Hepatocyte (in vitro differentiated cells): ENCODE measurements at regions not wholly inside any gene's neighbourhood (a gene's known extent, or its start where the extent isn't known, plus 50 kb on each side); places are given as distances from the start of the nearest gene placed in this dataset.

ENCODE experiments used
- DNase-seq: peaks from one replicate; pipeline ENCODE4 v3.0.0-alpha.2; 2016; ENCODE audit warnings: low spot score
- H2AFZ ChIP-seq: fragments of 200-600 bp; sonication (generic); 2 replicates; pipeline ENCODE4 v1.6.0; 2016; ENCODE audit warnings: antibody characterized with exemption, mild to moderate bottlenecking
- H3K27ac ChIP-seq: fragments of 200-600 bp; sonication (generic); 2 replicates; pipeline ENCODE4 v1.5.1; 2016; ENCODE audit warnings: mild to moderate bottlenecking
- H3K27me3 ChIP-seq: fragments of 200-600 bp; sonication (generic); 2 replicates; pipeline ENCODE4 v1.6.1; 2016
- H3K36me3 ChIP-seq: fragments of 200-600 bp; sonication (generic); replicated peaks from 2 replicates; pipeline ENCODE4 v1.5.1; 2016; ENCODE audit warnings: low read depth; ENCODE audit not compliant: insufficient read depth
- H3K4me1 ChIP-seq: fragments of 200-600 bp; sonication (generic); 2 replicates; pipeline ENCODE4 v1.5.1; 2016; ENCODE audit warnings: mild to moderate bottlenecking, moderate library complexity; ENCODE audit not compliant: insufficient read depth
- H3K4me2 ChIP-seq: fragments of 200-600 bp; sonication (generic); 2 replicates; pipeline ENCODE4 v1.6.0; 2016
- H3K4me3 ChIP-seq: fragments of 200-600 bp; sonication (generic); 2 replicates; pipeline ENCODE4 v1.5.1; 2016; ENCODE audit warnings: mild to moderate bottlenecking
- H3K79me2 ChIP-seq: fragments of 200-600 bp; sonication (generic); 2 replicates; pipeline ENCODE4 v1.6.0; 2017; ENCODE audit warnings: mild to moderate bottlenecking
- H3K9me2 ChIP-seq: fragments of 200-600 bp; sonication (generic); replicated peaks from 2 replicates; pipeline ENCODE4 v1.6.0; 2017; ENCODE audit warnings: mild to moderate bottlenecking; ENCODE audit not compliant: insufficient read depth
- H3K9me3 ChIP-seq: fragments of 200-600 bp; sonication (generic); 2 replicates; pipeline ENCODE4 v1.5.1; 2016; ENCODE audit warnings: low read depth, mild to moderate bottlenecking
- H4K20me1 ChIP-seq: fragments of 200-600 bp; sonication (generic); 2 replicates; pipeline ENCODE4 v1.6.0; 2016; ENCODE audit warnings: mild to moderate bottlenecking; ENCODE audit not compliant: insufficient read depth, poor library complexity, severe bottlenecking
- CTCF ChIP-seq: fragments of 200-600 bp; sonication (generic); IDR thresholded peaks from 2 replicates; pipeline ENCODE4 v1.5.1; 2016; ENCODE audit warnings: antibody characterized with exemption, mild to moderate bottlenecking; ENCODE audit not compliant: poor library complexity
- EZH2 ChIP-seq: fragments of 200-600 bp; sonication (generic); IDR thresholded peaks from 2 replicates; pipeline ENCODE4 v1.6.1; 2016; ENCODE audit warnings: antibody characterized with exemption, mild to moderate bottlenecking, borderline replicate concordance
- EZH2phosphoT487 ChIP-seq: fragments of 200-600 bp; sonication (generic); IDR thresholded peaks from one replicate; pipeline ENCODE4 v1.6.1; 2018; ENCODE audit warnings: antibody characterized with exemption, mild to moderate bottlenecking, low read depth, moderate library complexity; ENCODE audit not compliant: unreplicated experiment, severe bottlenecking
- WGBS: methylation state at CpG from one replicate; pipeline ENCODE4 v1.1.6; 2016; ENCODE audit warnings: low lambda C conversion rate; ENCODE audit errors: missing lambda C conversion rate; 5-methylcytosine and 5-hydroxymethylcytosine counted together

GRCh38 chr1:38600286-38600685 is 259.3 kb downstream of the RRAGC start:
- H4K20me1 ChIP-seq, result no peaks in the 10 kb centered on the region
- H3K4me1 ChIP-seq, result no peaks in the 10 kb centered on the region
- no peak overlapping the region for H3K4me3 ChIP-seq
- H2AFZ ChIP-seq, result no peak overlapping the region
- WGBS, result 50% methylated on average over 1 of the region's 1 CpG
- H3K4me2 ChIP-seq, result no peak overlapping the region
- no peaks in the 10 kb centered on the region for H3K9me2 ChIP-seq
- H3K27ac ChIP-seq, result no peak overlapping the region
- H3K79me2 ChIP-seq, result no peaks in the 10 kb centered on the region
- H3K9me3 ChIP-seq, result no peaks in the 10 kb centered on the region
- no peak for TF ChIP-seq CTCF
- no peak for TF ChIP-seq EZH2phosphoT487
- no peak for TF ChIP-seq EZH2
- no peaks in the 10 kb centered on the region for H3K36me3 ChIP-seq
- DNase-seq, result no peak
- no peaks in the 10 kb centered on the region for H3K27me3 ChIP-seq

- Histone ChIP-seq H3K27me3 (no peaks in the 10 kb centered on the region), H3K9me3 (no peaks in the 10 kb centered on the region), H2AFZ (no peak overlapping the region), H3K9me2 (no peaks in the 10 kb centered on the region), H4K20me1 (no peaks in the 10 kb centered on the region), H3K4me3 (no peak overlapping the region), H3K4me1 (no peaks in the 10 kb centered on the region), H3K36me3 (no peaks in the 10 kb centered on the region), H3K27ac (no peak overlapping the region), H3K4me2 (no peak overlapping the region), H3K79me2 (no peaks in the 10 kb centered on the region)
- TF ChIP-seq EZH2phosphoT487, result no peak
- TF ChIP-seq EZH2, result no peak
- no peak for TF ChIP-seq CTCF
- WGBS, result 97% methylated on average over 1 of the region's 1 CpG
- no peak for DNase-seq
Measured at GRCh38 chr1:38598118-38598517, 261.5 kb downstream of the RRAGC start.

- TF ChIP-seq EZH2phosphoT487, result no peak
- TF ChIP-seq EZH2, result no peak
- TF ChIP-seq CTCF, result no peak
- 67% methylated on average over 1 of the region's 1 CpG for WGBS
- H4K20me1 ChIP-seq, result no peaks in the 10 kb centered on the region
Measured at GRCh38 chr1:38589036-38589435, 270.5 kb downstream of the RRAGC start.

GRCh38 chr1:38587766-38588165 is 271.8 kb downstream of the RRAGC start:
- no peak overlapping the region for H2AFZ ChIP-seq
- no peak overlapping the region for H3K4me3 ChIP-seq
- 88% methylated on average over 2 of the region's 2 CpGs for WGBS

More at GRCh38 chr1:38589036-38589435, 270.5 kb downstream of the RRAGC start:
- Histone ChIP-seq H3K27me3 (no peaks in the 10 kb centered on the region), H3K4me3 (no peak overlapping the region), H3K79me2 (no peaks in the 10 kb centered on the region), H3K4me1 (no peaks in the 10 kb centered on the region), H3K9me3 (no peaks in the 10 kb centered on the region), H2AFZ (no peak overlapping the region), H3K9me2 (no peaks in the 10 kb centered on the region), H3K4me2 (no peak overlapping the region), H3K36me3 (no peaks in the 10 kb centered on the region), H3K27ac (no peak overlapping the region)
- DNase-seq, result no peak

More at GRCh38 chr1:38587766-38588165, 271.8 kb downstream of the RRAGC start:
- Histone ChIP-seq H3K4me1 (no peaks in the 10 kb centered on the region), H3K4me2 (no peak overlapping the region), H3K79me2 (no peaks in the 10 kb centered on the region), H3K36me3 (no peaks in the 10 kb centered on the region), H3K9me3 (no peaks in the 10 kb centered on the region), H3K27me3 (no peaks in the 10 kb centered on the region), H4K20me1 (no peaks in the 10 kb centered on the region), H3K9me2 (no peaks in the 10 kb centered on the region), H3K27ac (no peak overlapping the region)
- TF ChIP-seq EZH2, result no peak
- no peak for TF ChIP-seq EZH2phosphoT487
- no peak for TF ChIP-seq CTCF
- DNase-seq, result no peak
